NCI-H1105 treated with DMSO at 0.1 percent for 48 hours (cell line): ENCODE measurements at regions not wholly inside any gene's neighbourhood (a gene's known extent, or its start where the extent isn't known, plus 50 kb on each side); places are given as distances from the start of the nearest gene placed in this dataset.
A peak's percentile ranks its signal among the peaks of the same experiment; 100 is the strongest.
"Not testable (repeated sequence)": the region's sequence is repeated elsewhere in the genome, so short reads cannot be mapped to it uniquely, and the experiment has no call there.

Experiments
- DNase-seq: peaks from one replicate; lab custom pipeline; 2025; lab: John Stamatoyannopoulos, UW

DNA sequence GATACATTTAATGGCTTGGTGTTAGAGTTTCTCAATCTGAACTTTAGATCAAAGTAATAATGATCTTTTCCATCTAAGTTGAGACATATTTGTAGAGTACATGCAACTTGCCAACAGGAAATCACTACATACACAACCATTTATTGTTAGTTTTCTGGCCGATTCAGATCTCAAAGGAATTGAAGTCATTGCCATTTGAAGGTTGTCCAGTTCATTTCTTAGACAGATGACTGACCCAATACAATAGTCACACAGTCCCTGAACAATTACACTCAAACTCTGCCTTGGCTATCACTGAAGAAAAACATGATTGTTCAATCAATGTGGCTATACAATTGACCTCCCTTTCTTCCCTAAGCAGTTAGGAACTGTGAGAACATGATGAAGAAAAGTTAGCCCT is 753.2 kb upstream of the RIOK2 start:
- DNase-seq: no peak

DNA sequence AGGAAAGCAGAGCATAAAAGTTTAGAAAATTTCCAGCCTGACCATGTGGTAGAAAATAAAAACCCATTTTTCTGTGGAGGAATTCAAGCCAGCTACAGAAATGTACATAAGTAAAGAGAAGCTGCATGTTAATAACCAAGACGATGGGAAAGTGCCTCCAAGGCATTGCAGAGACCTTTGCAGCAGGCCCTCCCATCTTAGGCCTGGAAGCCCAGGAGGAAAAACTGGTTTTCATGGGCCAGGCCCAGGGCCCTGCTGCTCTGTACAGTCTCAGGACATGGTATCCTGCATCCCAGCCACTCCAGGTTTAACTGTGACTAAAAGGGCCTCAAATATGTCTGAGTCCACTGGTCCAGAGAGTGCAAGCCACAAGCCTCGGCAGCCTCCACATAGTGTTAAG is 754.8 kb upstream of the RIOK2 start:
- DNase-seq: no peak

DNA sequence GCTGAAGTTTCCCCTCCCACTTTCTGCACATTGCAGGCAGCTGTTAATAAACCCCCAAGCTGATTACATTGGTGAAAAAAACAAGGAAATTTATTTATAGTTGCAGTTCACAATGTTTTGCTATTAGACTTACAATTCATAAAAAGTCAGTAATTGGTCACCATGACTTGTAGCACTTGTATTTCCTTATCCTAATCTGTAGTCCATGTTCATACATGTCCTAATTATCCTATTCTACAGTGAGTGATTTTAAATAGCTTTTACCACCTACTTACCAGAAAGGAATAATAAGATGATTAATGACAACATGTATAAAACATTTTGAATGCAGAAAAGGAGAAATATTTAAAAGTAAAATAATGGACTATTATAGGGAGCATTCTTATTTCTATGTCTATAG is 760.0 kb upstream of the RIOK2 start:
- peak; percentile 58 for DNase-seq

DNA sequence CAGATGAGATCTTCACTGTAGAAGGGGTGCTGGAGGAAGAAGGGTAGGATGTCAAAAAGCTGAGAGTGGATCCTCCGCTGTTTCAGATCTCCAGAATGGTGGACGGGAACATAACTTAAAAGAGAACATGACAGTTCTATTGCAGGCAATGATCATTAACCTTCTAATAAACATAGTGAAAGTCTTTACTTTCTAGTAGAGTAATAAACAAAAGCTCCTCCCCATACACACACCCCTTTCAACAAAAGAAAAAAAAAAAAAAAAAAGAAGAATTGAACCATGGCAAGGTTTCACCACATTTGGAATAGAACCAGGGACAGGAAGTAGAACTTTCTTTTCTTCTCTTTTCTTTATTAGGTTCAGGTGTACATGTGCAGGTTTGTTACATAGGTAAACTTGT is 768.1 kb upstream of the RIOK2 start:
- DNase-seq: no peak

DNA sequence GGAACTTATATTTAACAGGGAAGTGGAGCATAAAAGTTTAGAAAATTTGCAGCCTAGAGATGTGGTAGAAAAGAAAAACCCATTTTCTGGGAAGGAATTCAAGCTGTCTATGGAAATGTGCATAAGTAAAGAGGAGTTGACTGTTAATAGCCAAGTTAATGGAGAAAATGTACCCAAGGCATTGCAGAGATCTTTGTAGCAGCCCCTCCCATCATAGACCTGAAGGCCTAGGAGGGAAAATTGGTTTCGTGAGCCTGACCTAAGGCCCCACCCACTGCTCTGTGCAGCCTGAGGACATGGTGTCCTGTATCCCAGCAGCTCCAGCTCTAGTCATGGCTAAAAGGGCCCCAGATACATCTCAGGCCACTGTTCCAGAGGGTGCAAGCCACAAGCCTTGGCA is 772.4 kb upstream of the RIOK2 start:
- no peak for DNase-seq

DNA sequence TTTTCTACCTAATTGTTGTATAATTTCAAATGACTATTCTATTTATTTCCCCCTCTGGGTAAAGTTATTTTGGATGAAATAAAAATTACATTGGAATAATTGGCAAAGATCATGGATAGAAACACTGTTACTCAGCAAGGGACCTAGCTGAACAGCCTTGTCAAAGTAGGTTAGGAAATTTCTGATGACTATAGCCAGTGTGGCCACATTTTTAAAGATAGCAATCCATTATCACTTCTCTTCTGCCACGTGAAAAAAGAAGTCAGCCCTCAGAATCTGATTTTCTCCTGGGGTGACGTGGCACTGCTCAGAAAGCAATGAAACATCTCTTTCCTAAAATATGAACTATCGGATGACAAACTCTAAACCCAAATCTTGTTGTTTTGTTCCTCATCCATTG is 784.2 kb upstream of the RIOK2 start:
- no peak for DNase-seq

DNA sequence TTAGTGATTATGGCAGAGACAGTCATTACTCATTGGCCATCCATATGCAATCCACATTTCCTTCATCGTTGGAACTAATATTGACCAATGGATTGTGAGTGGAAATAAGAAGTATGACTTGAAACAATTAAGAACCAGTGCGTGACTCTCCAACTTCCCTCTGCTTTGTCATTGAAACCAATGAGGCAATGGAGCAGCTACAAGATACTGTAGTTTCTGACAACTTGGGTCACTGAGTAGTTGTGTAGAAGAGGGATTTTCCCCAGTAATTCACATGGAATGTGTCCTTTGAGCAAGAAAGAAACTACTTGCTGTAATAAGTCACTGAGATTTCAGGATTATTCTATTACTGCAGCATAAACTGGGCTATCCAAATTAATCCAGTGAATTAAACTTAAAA is 785.3 kb upstream of the RIOK2 start:
- no peak for DNase-seq

DNA sequence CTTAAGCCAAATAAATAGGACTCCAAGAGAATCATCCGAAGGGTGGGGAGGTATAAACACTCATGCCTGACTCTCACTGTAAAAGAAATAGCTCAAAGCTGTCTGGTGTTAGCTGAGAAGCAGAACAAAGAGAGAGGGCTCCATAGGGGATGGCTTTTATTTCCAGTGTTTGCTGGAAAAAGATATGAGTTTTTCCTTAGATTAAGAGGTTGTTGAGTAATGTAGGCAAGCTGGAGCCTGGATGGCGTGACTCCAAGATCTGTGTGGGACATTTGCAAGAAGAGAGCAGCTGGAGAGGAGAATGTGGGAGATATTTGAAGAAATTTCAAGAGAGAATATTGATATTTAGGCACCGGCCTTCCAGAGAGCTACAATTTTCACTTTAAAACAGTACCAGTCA is 793.7 kb upstream of the RGMB start:
- no peak for DNase-seq

DNA sequence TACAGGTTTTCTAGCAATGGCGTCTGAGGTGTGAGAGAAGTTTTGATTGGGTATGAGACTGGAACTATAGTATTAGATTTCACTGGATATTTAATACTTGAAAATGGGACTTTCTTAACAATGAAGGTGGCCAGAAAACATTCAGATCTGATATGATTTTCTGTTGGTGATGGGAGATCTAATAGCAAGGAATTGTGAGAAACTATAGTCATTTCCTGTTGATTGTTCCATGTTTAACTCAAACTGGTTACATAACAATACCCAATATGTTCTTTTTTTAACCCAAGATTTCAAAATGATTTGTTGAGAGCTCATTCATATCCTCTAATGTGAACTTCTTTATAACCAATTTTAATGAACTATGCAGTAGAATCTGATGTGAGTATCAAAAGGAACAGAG is 793.2 kb upstream of the RGMB start:
- DNase-seq: no peak

DNA sequence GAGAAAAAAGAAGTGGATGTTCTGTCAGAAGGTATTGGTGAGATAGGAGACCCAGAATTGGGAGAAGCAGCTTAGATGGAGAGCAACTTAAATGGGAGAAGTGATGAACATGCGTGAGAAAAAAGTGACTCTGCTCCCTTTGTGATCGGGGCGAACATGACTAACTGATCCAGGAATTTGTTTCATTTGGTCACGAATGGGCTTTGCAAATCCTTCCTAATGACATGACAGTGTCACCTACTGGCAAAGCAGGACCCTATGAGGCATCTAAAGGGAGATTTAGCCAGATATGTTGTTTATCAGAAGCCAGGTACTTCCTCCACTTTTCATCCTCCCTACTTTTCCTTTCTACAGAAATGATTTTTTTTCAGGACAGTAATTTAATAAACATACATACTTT is 787.4 kb upstream of the RGMB start:
- no peak for DNase-seq

DNA sequence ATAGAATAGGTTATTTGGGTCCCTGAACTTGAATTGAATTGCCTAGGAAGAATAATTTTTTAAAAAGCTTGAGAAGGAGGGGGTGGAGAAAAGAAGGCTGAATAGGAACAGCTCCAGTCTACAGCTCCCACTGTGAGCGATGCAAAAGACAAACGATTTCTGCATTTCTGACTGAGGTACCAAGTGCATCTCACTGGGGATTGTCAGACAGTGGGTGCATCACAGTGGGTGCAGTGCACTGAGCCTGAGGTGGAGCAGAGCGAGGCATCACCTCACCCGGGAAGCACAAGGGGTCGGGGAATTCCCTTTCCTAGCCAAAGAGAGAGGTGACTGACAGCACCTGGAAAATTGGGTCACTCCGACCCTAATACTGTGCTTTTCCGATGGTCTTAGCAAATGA is 782.2 kb upstream of the RGMB start:
- DNase-seq: no peak

DNA sequence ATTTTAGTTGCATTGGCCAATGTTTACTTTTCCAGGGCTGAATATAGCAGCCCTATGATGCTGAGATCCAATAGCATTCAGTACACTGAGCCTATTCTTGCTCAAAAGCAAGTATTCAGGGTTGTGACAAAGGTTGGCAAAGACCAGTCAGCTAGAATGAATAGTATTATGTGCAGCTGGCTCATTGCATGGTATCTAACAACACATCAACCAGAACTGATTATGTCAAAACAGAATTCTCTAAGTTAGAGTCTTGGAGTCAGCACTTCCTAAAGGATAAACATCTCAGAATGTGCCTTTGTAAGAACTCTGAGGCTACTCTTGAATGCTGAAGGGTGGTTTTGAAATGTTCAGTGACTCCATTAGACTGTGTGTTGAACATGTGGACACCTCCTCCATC is 774.5 kb upstream of the RGMB start:
- no peak for DNase-seq

DNA sequence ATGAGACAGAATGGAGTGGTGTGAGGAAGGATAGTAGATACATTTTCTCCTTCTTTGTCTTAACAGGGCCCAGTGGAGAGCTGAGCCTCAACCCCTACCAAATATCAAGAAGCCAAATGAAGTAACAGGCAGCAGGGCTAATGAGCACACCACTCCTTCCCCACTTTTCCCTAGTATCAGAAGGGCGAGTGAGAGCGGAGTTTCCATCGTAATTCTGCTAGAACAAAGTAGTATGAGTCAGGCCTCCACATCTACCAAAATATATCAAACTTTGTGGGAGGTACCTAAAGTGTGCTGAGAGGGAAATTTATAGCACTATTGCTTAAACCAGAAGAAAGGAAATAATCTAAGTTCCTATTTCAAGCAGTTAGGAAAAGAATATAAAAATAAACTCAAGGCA is 769.0 kb upstream of the RGMB start:
- no peak for DNase-seq

DNA sequence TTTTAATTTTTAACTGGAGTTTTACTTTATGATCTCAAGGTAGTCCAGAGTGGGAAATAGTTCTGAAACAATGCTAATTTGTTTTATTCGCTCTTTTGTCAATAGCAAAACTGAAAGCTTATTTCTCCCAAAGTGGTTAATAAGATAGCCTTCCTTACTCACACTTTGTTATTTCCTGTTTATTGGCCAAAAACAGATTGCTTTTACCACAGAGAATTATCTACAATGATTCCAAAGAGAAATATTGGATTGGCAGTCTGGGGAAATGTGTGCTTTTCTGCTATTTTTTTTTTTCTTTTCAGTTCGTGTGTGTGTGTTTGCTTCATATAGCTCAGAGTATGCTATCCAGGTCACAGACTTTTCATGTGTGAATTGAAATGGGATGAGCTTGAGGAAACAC is 756.7 kb upstream of the RGMB start:
- no peak for DNase-seq

DNA sequence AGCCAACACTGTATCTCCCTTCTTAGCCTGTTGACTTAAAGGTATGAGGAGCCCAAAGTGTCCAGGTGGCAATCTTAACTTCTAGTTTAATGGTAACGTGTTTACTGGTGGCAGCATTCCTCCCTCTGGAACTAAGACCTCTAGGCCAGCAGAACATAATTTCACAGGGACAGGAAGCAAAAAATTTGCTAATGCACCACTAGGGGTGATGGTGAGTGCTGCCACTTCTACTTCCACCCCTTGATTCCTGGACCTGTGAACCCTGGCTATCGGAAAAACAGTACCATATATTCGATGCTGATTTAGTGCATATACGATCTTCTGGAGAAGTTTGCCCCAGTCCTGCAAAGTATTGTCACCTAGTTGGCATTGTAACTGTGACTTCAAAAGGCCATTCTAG is 743.2 kb upstream of the RGMB start:
- not testable (repeated sequence) for DNase-seq

DNA sequence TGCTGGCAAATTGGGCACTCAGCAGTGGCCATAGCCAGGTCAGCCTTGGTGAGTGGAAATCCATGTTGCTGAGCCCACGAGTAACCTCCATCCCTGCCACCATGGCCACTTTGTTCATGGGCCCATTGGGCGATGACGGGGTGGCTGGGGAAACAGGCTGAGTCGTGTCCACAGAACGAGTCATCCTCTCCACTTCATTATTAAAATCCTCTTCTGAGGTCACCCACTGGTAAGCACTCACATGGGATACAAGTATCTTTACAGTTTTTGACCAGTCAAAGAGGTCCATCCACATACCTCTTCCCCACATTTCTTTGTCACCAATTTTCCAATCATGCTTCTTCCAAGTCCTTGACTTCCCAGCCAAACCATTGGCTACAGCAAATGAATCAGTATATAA is 742.4 kb upstream of the RGMB start:
- not testable (repeated sequence) for DNase-seq

DNA sequence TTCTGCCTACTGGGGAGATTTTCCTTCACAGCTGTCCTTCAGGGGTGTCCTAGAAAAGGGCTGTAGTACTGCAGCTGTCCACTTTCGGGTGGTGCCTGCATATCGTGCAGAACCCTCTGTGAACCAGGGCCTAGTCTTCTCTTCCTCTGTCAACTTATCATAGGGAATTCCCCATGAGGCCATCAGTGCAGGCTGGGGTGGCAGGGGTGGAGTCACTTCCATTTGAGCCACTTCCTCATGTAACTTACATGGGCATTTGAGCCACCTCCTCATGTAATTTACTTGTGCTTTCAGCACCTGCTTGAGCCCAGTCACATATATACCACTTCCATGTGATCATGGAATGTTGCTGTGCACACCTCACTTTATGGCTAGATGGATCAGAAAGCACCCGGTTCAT is 742.0 kb upstream of the RGMB start:
- DNase-seq: no peak

DNA sequence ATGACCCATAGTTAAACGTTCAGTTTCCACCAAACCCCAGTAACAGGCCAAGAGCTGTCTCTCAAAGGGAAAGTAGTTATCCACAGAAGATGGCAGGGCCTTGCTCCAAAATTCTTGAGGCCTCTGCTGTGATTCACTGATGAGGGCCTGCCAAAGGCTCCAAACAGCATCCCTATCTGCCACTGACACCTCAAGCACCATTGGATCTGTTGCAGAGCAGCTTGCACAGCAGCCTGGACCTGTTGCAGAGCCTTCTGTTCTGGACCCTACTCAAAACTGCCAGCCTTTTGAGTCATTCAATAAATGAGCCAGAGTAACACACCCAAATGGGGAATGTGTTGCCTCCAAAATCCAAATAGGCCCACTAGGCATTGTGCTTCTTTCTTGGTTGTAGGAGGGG is 741.5 kb upstream of the RGMB start:
- no peak for DNase-seq

DNA sequence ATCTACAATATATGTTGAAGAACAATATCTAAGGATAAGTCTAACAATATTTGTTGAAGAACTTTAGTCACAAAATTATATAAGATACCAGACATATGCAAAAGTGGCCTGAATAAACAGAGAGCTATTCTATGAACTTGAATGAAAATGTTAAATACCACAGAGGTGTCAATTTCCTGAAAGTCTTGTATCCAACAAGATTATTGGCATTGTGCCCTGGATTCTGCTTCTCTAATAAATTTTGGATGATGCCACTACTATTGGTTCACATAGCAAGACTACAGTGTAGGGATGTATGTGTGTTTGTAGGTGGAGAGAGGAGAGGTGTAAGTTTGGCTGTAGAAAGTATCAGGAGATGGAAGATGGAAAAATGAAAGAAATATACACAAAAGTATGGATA is 731.8 kb upstream of the RGMB start:
- DNase-seq: no peak

DNA sequence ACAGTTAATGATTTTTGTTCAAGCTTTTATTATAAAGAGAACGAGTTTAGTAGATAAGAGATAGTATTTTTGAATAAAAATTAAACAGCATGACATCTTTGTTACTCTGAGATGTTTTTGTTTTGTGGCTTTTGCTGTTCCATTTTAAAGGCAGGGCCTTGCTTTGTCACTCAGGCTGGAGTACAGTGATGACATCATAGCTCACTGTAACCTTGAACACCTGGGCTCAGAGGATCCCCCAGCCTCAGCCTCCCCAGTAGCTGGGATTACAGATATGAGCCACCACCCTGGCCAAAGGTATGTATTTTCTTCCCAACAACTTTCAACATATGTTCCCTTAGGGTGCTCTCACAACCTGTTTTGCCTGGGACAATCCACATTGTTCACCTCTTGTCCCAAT is 730.9 kb upstream of the RGMB start:
- no peak for DNase-seq

DNA sequence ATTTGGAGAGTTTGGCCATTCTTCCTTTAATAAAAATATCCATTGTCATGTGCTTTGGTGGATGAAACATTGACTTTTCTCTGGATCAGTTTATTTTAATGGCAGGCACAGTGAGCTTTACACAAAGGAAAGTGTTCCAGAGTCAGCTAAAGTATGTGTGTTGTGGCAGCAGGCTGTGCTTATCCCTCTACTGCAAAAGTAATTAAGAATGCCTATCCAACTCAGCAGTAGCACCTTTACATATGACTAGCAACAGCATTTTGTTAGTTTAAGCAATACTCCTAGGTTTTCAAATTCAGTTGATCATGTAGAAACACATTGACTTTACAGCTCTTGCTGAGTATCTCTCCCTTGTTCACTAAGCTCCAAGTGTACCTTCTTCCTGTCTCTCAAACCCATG is 730.5 kb upstream of the RGMB start:
- no peak for DNase-seq

DNA sequence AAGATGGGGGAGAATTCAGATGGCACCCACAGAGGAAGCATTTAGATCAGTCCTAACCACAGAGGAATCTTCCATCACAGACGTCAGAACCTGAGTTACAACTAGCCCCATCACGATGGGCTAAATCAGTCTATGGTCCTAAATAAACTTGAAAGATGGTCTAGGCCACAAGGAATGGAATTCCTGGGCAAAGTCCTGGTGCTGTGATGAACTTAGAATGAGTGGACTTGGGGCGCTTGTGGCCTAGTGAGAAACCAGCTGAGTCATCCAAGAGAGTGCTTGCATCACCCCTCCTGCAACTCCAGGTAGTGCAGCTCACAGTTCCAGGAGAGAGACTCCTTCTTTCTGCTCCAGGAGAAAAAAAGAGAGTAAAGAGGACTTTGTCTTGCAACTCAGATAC is 722.9 kb upstream of the RGMB start:
- DNase-seq: no peak

DNA sequence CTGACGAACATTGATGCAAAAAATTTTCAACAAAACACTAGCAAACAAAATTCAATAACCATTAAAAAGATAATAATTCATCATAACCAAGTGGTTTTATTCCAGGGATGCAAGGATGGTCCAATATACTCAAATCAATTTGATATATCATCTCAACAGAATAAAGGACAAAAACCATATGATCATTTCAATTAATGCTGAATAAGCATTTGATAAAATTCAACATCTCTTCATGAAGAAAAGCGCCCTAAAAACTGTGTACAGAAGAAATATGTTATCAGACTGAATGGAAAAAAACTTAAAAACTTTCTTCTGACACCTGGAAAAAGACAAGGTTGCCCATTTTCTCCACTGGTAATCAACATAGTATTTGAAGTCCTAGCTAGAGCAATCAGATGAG is 720.3 kb upstream of the RGMB start:
- no peak for DNase-seq

DNA sequence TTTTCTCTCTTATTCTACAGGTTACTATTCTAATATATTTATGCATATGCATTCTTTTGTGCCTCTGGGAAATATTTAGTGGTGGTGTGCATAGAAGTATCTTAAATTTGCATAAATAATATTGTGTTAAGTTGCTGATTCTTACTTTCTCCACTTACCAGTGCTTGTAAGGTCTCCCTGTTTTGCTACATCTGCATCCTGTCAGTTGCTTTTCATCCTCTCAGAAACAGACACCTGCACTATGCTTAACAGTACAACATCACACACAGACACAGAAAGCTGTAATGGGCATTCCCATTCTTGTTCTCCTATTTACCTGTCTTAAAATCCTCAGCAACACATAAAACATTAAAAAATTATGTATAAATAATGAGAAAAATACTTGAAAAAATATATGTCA is 713.3 kb upstream of the RGMB start:
- DNase-seq: no peak

DNA sequence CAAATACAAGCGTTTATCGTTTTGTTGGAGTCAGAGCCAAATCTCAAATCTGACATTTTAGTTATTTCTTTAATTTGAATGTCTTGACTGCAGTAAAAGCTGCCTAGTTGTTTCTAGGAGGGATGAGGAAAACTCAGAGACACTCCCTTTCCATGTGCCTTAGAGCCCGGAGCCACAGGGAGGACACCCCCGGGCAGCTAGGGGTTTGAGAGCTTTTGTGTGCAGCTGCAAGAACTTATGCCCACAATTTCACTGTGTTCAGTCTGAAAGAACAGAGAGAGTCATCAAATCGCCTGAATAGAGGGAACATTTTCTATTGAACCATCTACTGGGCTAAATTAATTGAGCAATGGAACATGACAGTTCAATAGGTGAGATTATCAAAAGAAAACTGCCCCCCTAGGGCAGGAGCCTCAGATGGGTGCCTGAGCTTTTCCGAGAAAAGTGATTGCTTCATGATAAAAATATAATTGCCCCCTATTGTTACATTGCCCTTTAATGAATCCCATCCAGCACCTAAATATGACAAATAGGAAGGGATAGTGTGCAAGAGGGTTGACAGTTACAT is 709.3 kb upstream of the RGMB start:
- DNase-seq: no peak
